GM13977 (cell line): ENCODE measurements at regions not wholly inside any gene's neighbourhood (a gene's known extent, or its start where the extent isn't known, plus 50 kb on each side); places are given as distances from the start of the nearest gene placed in this dataset.

Source experiments
- DNase-seq: peaks from one replicate; pipeline ENCODE4 v3.0.0; 2012; ENCODE audit warnings: low spot score
- in situ Hi-C: fragments of 300-500 bp; cut with MboI; formaldehyde crosslinking; loops from one replicate; pipeline ENCODE4 v1.12.0; 2022; ENCODE audit warnings: low sequenced_read_pairs, low pct_unique_long_range_greater_than_20kb, mixed read lengths, inconsistent platforms; ENCODE audit not compliant: unreplicated experiment
- TF ChIP-seq, protein P1 (sequence below): IDR thresholded peaks from 2 replicates; pipeline ENCODE4 v1.5.1; 2012; ENCODE audit warnings: mild to moderate bottlenecking, control low read depth; ENCODE audit not compliant: insufficient read depth; ENCODE audit errors: extremely low read depth, missing control alignments

DNA sequence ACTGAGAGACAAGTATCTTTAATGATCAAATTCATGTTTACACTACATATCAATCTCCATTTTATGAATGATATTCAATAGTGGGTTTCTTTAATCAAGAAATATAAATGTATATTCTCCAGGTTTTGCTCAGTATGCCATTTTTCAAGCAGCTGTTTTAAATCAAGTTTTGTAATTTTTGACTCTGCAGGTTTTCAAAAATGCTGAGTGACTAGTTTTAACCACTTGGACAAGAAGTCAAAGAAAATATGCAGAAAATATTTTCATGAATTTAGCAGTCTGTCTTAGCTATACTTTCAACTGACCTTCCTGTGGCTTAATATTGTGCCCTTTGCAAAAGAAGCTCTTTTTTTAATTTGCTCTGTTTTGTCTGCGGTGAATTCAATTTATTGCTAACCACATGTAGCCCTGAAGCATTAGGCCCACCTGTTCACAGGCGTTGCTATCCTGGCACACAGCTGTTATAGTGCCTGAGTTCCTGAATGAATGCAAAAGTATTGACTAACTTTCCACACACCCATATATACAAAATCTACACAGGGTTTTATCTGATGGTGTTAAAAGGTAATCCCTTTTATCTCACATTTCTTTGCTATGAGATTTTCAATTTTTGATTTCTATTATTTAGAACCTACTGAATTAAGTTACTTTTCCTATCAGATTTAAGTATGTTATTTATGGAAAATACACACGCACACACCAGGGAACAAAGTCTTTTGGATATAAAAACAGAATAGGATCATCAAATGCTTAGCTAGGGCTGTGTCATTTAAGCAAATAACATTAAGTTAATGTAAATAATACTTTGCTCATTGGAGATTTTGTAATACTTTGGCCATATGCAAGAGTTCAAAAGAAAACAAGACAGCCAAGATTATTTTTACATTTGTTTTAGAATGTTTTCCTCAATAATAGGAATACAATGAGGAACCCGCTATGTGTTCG is 1166.1 kb upstream of the GBE1 start:
- DNase-seq, result no peak
- TF ChIP-seq, protein P1, sequence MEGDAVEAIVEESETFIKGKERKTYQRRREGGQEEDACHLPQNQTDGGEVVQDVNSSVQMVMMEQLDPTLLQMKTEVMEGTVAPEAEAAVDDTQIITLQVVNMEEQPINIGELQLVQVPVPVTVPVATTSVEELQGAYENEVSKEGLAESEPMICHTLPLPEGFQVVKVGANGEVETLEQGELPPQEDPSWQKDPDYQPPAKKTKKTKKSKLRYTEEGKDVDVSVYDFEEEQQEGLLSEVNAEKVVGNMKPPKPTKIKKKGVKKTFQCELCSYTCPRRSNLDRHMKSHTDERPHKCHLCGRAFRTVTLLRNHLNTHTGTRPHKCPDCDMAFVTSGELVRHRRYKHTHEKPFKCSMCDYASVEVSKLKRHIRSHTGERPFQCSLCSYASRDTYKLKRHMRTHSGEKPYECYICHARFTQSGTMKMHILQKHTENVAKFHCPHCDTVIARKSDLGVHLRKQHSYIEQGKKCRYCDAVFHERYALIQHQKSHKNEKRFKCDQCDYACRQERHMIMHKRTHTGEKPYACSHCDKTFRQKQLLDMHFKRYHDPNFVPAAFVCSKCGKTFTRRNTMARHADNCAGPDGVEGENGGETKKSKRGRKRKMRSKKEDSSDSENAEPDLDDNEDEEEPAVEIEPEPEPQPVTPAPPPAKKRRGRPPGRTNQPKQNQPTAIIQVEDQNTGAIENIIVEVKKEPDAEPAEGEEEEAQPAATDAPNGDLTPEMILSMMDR, result no peak
- in situ Hi-C loops, result no loop called here

DNA sequence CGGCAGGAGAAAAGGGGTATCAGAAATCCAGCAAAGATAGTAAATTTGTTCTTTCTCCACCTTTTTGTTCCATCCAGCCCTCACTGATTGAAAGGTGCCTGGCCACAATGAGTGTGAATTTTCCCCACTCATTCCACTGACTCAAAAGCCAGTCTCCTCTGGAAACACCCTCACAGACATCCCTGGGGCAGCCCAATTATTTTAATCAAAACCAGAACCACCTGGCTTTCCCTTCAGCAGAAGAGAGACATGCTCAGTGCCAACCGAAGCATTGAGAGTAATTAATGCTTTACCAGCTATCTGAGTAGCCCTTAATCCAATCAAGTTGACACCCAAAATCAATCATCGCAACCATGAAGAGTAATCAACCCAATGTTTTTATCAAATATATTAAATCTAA is 1129.6 kb upstream of the GBE1 start:
- in situ Hi-C loops, result no loop called here
- TF ChIP-seq, protein P1, result no peak
- DNase-seq, result no peak

DNA sequence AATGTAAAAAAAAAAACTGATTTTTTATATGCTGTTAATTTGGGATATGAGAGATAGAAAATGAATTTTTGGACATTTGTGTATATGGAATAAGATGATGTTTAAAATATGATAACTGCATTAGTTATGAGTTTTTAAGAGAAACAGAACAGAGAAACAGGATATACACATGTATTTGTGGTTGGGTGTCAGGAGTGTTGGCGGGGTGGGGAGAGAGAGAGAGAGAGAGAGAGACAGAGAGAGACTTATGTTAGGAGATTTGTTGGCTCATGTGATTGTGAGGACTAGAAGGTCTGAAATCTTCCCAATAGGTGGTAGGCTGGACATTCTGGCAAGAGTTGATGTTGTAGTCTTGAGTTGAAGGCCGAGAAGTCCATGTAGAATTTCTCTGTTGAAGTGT is 1121.6 kb upstream of the GBE1 start:
- in situ Hi-C loops, result no loop called here
- TF ChIP-seq, protein P1, result no peak
- no peak for DNase-seq

DNA sequence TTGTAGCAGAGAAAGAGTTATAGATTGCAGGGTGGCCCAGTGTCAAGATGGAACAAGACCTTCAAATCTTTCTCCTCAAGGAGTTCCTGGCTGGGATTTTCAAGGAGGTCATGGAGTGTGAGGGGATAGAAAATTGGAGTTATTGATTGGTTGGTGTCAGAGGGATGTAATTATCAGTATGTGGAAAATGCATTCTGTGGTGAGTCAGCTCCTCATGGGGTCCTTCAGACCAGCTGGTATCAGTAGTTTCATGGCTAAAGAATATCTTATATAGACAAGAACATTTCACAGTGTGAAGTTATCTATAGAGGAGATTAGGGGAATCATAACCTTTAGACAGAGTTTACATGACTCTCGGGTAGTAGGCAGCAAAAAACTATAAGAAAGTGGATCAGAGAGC is 1114.0 kb upstream of the GBE1 start:
- DNase-seq, result no peak
- TF ChIP-seq, protein P1, result no peak
- in situ Hi-C loops, result no loop called here

DNA sequence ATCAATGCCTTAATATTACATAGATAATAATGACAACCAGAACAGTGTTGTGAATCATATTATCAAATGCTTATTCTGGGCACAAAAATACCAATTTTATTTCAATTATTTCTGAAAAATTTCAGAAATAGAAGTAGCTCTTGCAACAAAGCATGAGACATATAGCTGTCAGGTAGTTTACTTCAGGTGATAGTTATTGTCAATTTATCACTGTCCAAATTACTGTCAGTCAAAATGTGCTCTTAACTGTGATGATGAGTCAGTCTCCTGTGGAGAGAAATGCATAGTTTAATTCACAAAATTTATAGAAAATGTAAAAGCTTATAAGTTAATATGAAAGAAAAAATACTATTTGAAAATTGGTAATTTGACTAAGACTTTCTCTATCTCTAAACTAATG is 1078.4 kb upstream of the GBE1 start:
- TF ChIP-seq, protein P1, result no peak
- no peak for DNase-seq
- in situ Hi-C loops, result no loop called here

DNA sequence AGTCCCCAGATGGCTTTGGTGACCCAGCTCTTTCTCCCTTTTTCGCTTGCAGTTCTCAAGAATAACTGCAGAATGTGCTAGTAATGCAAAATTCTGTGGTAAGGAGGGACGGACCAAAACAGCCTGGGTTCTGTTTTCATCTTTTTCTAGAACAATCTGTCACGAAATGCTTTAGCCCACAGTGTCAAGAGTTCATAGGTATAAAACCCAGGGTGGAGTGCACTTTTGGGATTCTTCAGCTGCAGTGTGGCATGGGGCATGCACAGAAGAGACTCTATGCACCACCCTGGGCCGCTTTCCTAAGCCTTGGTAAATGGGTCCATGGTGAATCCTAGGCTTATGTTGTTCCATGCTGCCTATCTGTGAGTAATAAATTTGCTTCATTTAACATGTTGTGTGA is 1072.7 kb upstream of the GBE1 start:
- DNase-seq, result no peak
- in situ Hi-C loops, result no loop called here
- TF ChIP-seq, protein P1, result no peak
